ENCODE measurements at regions not wholly inside any gene's neighbourhood (a gene's known extent, or its start where the extent isn't known, plus 50 kb on each side); places are given as distances from the start of the nearest gene placed in this dataset.

GRCh38 chr1:104574620-104575019 is 824.9 kb downstream of the AMY1C start:
- Histone ChIP-seq H3K27ac (ENCODE audit: low read length) (no peak overlapping the region), H3K4me3 (ENCODE audit: low read depth in 2 of 2, low read length in 2 of 2) (no peak overlapping the region), H3K4me1 (ENCODE audit: control insufficient read depth, insufficient read depth, low read length) (no peaks in the 10 kb centered on the region), H3K9me3 (ENCODE audit: control insufficient read depth, insufficient read depth, low read depth, low read length) (no peaks in the 10 kb centered on the region), H3K36me3 (ENCODE audit: control insufficient read depth, insufficient read depth, low read length) (no peaks in the 10 kb centered on the region), H3K27me3 (ENCODE audit: control insufficient read depth, insufficient read depth, low read length) (no peaks in the 10 kb centered on the region)
- ChIA-PET CTCF (no interaction called here), POLR2A (no interaction called here)
- no TSS peak for BruUV-seq (replicated peaks)
- TF ChIP-seq TCF7L2 (IDR thresholded peaks at IDR 0.05; ENCODE audit: low read depth, low read length) (no peak), SIN3A (IDR thresholded peaks at IDR 0.05; ENCODE audit: borderline replicate concordance, insufficient read depth, low read depth, low read length) (no peak), REST (IDR thresholded peaks at IDR 0.05; ENCODE audit: insufficient read depth in 1 of 2, low read depth in 2 of 2, low read length in 1 of 2) (no peak), POLR2AphosphoS5 (IDR thresholded peaks at IDR 0.05; ENCODE audit: low read depth, low read length) (no peak), CTCF (IDR thresholded peaks at IDR 0.05) (no peak)
- in situ Hi-C loops (cut with HindIII; ENCODE audit: low pct_unique_long_range_greater_than_20kb, low sequenced_read_pairs) = no loop called here
- DNase-seq (ENCODE audit: low read depth, low spot score) (no peak), ATAC-seq (no peak)
- intact Hi-C loops (cut with micrococcal nuclease; ENCODE audit: unreplicated experiment) = no loop called here

- no peak for ATAC-seq
- BruUV-seq (replicated peaks) = no TSS peak
- TF ChIP-seq TCF7L2 (IDR thresholded peaks at IDR 0.05; ENCODE audit: low read depth, low read length) (no peak), REST (IDR thresholded peaks at IDR 0.05; ENCODE audit: insufficient read depth in 1 of 2, low read depth in 2 of 2, low read length in 1 of 2) (no peak), POLR2AphosphoS5 (IDR thresholded peaks at IDR 0.05; ENCODE audit: low read depth, low read length) (no peak), CTCF (IDR thresholded peaks at IDR 0.05) (no peak), SIN3A (IDR thresholded peaks at IDR 0.05; ENCODE audit: borderline replicate concordance, insufficient read depth, low read depth, low read length) (no peak)
- in situ Hi-C loops (cut with HindIII; ENCODE audit: low pct_unique_long_range_greater_than_20kb, low sequenced_read_pairs) = no loop called here
- intact Hi-C loops (cut with micrococcal nuclease; ENCODE audit: unreplicated experiment) = no loop called here
- POLR2A ChIA-PET = no interaction called here
- DNase-seq (ENCODE audit: low read depth, low spot score) = no peak
- Histone ChIP-seq H3K27ac (ENCODE audit: low read length) (no peak overlapping the region), H3K9me3 (ENCODE audit: control insufficient read depth, insufficient read depth, low read depth, low read length) (no peaks in the 10 kb centered on the region), H3K27me3 (ENCODE audit: control insufficient read depth, insufficient read depth, low read length) (no peaks in the 10 kb centered on the region), H3K4me3 (ENCODE audit: low read depth in 2 of 2, low read length in 2 of 2) (no peak overlapping the region), H3K36me3 (ENCODE audit: control insufficient read depth, insufficient read depth, low read length) (no peaks in the 10 kb centered on the region), H3K4me1 (ENCODE audit: control insufficient read depth, insufficient read depth, low read length) (no peaks in the 10 kb centered on the region)
- CTCF ChIA-PET = no interaction called here
Observed at GRCh38 chr1:104592926-104593325, 843.2 kb downstream of the AMY1C start.

Data from Panc1 (cell line).